SK-N-MC (cell line): ENCODE measurements at regions not wholly inside any gene's neighbourhood (a gene's known extent, or its start where the extent isn't known, plus 50 kb on each side); places are given as distances from the start of the nearest gene placed in this dataset.

Source experiments
- EZH2 ChIP-seq: fragments of 200-600 bp; sonication (generic); IDR thresholded peaks from one replicate; pipeline ENCODE4 v1.6.1; 2017; ENCODE audit warnings: antibody characterized with exemption
- FOXP2 ChIP-seq: optimal IDR thresholded peaks from 2 replicates; pipeline ENCODE3; 2011; ENCODE audit warnings: mild to moderate bottlenecking, moderate library complexity; ENCODE audit not compliant: insufficient read depth; ENCODE audit errors: extremely low read length, control extremely low read depth
- POLR2AphosphoS5 ChIP-seq: IDR thresholded peaks from 2 replicates; pipeline ENCODE4 v1.6.1; 2012; ENCODE audit warnings: mild to moderate bottlenecking, low read depth, low read length, borderline replicate concordance

- TF ChIP-seq EZH2 (no peak), POLR2AphosphoS5 (no peak), FOXP2 (no peak)
Observed at GRCh38 chr2:8581234-8581561, 100.7 kb upstream of the ID2 start.
